CD4-positive, alpha-beta T cell (primary cell): ENCODE measurements at regions not wholly inside any gene's neighbourhood (a gene's known extent, or its start where the extent isn't known, plus 50 kb on each side); places are given as distances from the start of the nearest gene placed in this dataset. TPM values are rescaled to one million over a fixed set of nuclear protein-coding genes. Genes with fewer than 3 reads are reported as not detected.

Experiments used
- ATAC-seq: fragments of 200-7000 bp; cut with Tn5 transposase; one replicate; pipeline ENCODE4 v1.10.0; 2022; ENCODE audit warnings: mild to moderate bottlenecking; ENCODE audit not compliant: poor library complexity
- CTCF ChIA-PET: fragments of 350-600 bp; sonication (Branson Sonifier 250); formaldehyde crosslinking; loops from one replicate; lab custom pipeline; 2021; ENCODE audit warnings: antibody characterized with exemption, inconsistent platforms; lab: Charles Lee
- POLR2A ChIA-PET: fragments of 350-600 bp; sonication (Branson Sonifier 250); formaldehyde crosslinking; loops from one replicate; lab custom pipeline; 2021; ENCODE audit warnings: antibody characterized with exemption, inconsistent platforms; lab: Charles Lee
- DNase-seq, 14 experiments: peaks; one replicate each; pipeline ENCODE4 v3.0.0-alpha.2; 2013 to 2020; ENCODE audit warnings: mixed read lengths in 2 of 14
- H3K27ac ChIP-seq, 2 donors: one replicate each; pipeline versions ENCODE4 v1.5.1 to v1.7.0; 2013; ENCODE audit warnings: low read length in 2 of 2, low read depth in 1 of 2, mild to moderate bottlenecking in 1 of 2
- H3K27me3 ChIP-seq, 2 experiments: 1 replicate in 1 of 2; 2 replicates in 1 of 2; pipeline versions ENCODE4 v1.6.1 to v1.7.0; 2013; ENCODE audit warnings: low read length in 2 of 2, control low read depth in 1 of 2, mild to moderate bottlenecking in 1 of 2, moderate library complexity in 1 of 2; ENCODE audit not compliant: insufficient read depth in 2 of 2, control insufficient read depth in 1 of 2
- H3K36me3 ChIP-seq: one replicate; pipeline ENCODE4 v1.6.1; 2013; ENCODE audit warnings: low read length, control low read depth; ENCODE audit not compliant: insufficient read depth
- H3K4me1 ChIP-seq: one replicate; pipeline ENCODE4 v1.6.1; 2013; ENCODE audit warnings: low read length, control low read depth; ENCODE audit not compliant: insufficient read depth
- H3K4me3 ChIP-seq: one replicate; pipeline ENCODE4 v1.5.1; 2013; ENCODE audit warnings: mild to moderate bottlenecking, low read length, moderate library complexity
- H3K9me3 ChIP-seq, 2 experiments: 1 replicate in 1 of 2; 2 replicates in 1 of 2; pipeline versions ENCODE4 v1.6.1 to v1.7.0; 2013; ENCODE audit warnings: low read length in 2 of 2, mild to moderate bottlenecking in 2 of 2, control low read depth in 1 of 2, moderate library complexity in 1 of 2; ENCODE audit not compliant: control insufficient read depth in 1 of 2, insufficient read depth in 1 of 2
- H3K27ac Mint-ChIP-seq: one replicate; pipeline ENCODE4 v1.8.0; 2020; ENCODE audit warnings: mixed read lengths
- H3K27me3 Mint-ChIP-seq: one replicate; pipeline ENCODE4 v1.8.0; 2021; ENCODE audit warnings: mixed read lengths
- H3K36me3 Mint-ChIP-seq: one replicate; pipeline ENCODE4 v1.8.0; 2021; ENCODE audit warnings: low read depth, mixed read lengths
- H3K4me1 Mint-ChIP-seq: one replicate; pipeline ENCODE4 v1.8.0; 2021; ENCODE audit warnings: low read depth, mixed read lengths
- H3K4me3 Mint-ChIP-seq: one replicate; pipeline ENCODE4 v1.8.0; 2020; ENCODE audit warnings: mild to moderate bottlenecking, mixed read lengths
- H3K9me3 Mint-ChIP-seq: one replicate; pipeline ENCODE4 v1.8.0; 2020; ENCODE audit warnings: mixed read lengths
- CTCF ChIP-seq: fragments of 200-600 bp; IDR thresholded peaks from one replicate; pipeline ENCODE4 v1.8.0; 2022; ENCODE audit warnings: antibody characterized with exemption, mild to moderate bottlenecking
- intact Hi-C, 2 experiments: fragments of 100-400 bp; cut with DNase I in 1 of 2; cut with micrococcal nuclease in 1 of 2; formaldehyde crosslinking; loops; one replicate each; pipeline versions ENCODE4 v1.15.1 to v1.9.0; 2023 to 2025; cut with DNase I, micrococcal nuclease
- microRNA-seq: library from miRNA; unstranded; fragments of <30 nt; microRNA quantifications from one replicate; pipeline ENCODE4 v1.2.0, GENCODE V29; 2021; ENCODE audit warnings: borderline microRNAs expressed, borderline replicate concordance

- Mint-ChIP-seq H3K4me3 (no peak overlapping the region), H3K4me1 (no peaks in the 10 kb centered on the region), H3K27me3 (peaks cover 3% of the 10 kb centered on the region), H3K36me3 (no peaks in the 10 kb centered on the region), H3K9me3 (peaks cover 9% of the 10 kb centered on the region), H3K27ac (no peak overlapping the region)
- H3K4me1 ChIP-seq: no peaks in the 10 kb centered on the region
- no peaks in the 10 kb centered on the region for H3K36me3 ChIP-seq
- peaks cover 0 to 10% of the 10 kb centered on the region in 2 experiments for H3K9me3 ChIP-seq
- no peak overlapping the region for H3K4me3 ChIP-seq
- TF ChIP-seq CTCF: no peak
- intact Hi-C loops: no loop called here
- ChIA-PET CTCF (no interaction called here), POLR2A (no interaction called here)
- H3K27ac ChIP-seq: no peak overlapping the region
- DNase-seq: no peak
- no peaks in the 10 kb centered on the region for H3K27me3 ChIP-seq
- no peak for ATAC-seq
These were observed 63.8 kb upstream of the ZNF462 start for GRCh38 chr9:106799152-106799551.

- intact Hi-C loops: no loop called here
- Mint-ChIP-seq H3K27me3 (peaks cover 3% of the 10 kb centered on the region), H3K9me3 (peaks cover 9% of the 10 kb centered on the region), H3K36me3 (no peaks in the 10 kb centered on the region), H3K4me1 (no peaks in the 10 kb centered on the region), H3K27ac (no peak overlapping the region), H3K4me3 (no peak overlapping the region)
- POLR2A ChIA-PET: no interaction called here
- ATAC-seq (no peak), DNase-seq (no peak)
- Histone ChIP-seq H3K27me3 (no peaks in the 10 kb centered on the region), H3K27ac (no peak overlapping the region), H3K4me3 (no peak overlapping the region), H3K9me3 (peaks cover 0 to 7% of the 10 kb centered on the region in 2 experiments), H3K4me1 (no peaks in the 10 kb centered on the region), H3K36me3 (no peaks in the 10 kb centered on the region)
- no peak for TF ChIP-seq CTCF
- CTCF ChIA-PET: no interaction called here
These were observed 62.2 kb upstream of the ZNF462 start for GRCh38 chr9:106800701-106801270.

GRCh38 chr9:106801816-106802215 lies 61.1 kb upstream of the ZNF462 start:
- Mint-ChIP-seq H3K27ac (no peak overlapping the region), H3K4me1 (no peaks in the 10 kb centered on the region), H3K36me3 (no peaks in the 10 kb centered on the region), H3K4me3 (no peak overlapping the region), H3K27me3 (peaks cover 3% of the 10 kb centered on the region), H3K9me3 (peaks cover 9% of the 10 kb centered on the region)
- H3K4me3 ChIP-seq: no peak overlapping the region
- DNase-seq (no peak), ATAC-seq (no peak)
- ChIA-PET CTCF (no interaction called here), POLR2A (no interaction called here)
- H3K36me3 ChIP-seq: no peaks in the 10 kb centered on the region
- TF ChIP-seq CTCF: no peak
- intact Hi-C loops: no loop called here
- H3K4me1 ChIP-seq: no peaks in the 10 kb centered on the region
- peaks cover 0 to 7% of the 10 kb centered on the region in 2 experiments for H3K9me3 ChIP-seq
- no peak overlapping the region for H3K27ac ChIP-seq
- H3K27me3 ChIP-seq: no peaks in the 10 kb centered on the region

Small RNA genes in the stretch of these regions (microRNA-seq; reads per million reads assigned to microRNA genes)
- not detected for gene MIR8081
